GM21529 (cell line): ENCODE measurements at regions not wholly inside any gene's neighbourhood (a gene's known extent, or its start where the extent isn't known, plus 50 kb on each side); places are given as distances from the start of the nearest gene placed in this dataset.
"Not testable (repeated sequence)": the region's sequence is repeated elsewhere in the genome, so short reads cannot be mapped to it uniquely, and the experiment has no call there.

Experiments
- ATAC-seq: cut with Tn5 transposase; IDR thresholded peaks from one replicate; pipeline ENCODE4 v1.9.1; 2021; ENCODE audit not compliant: unreplicated experiment

DNA sequence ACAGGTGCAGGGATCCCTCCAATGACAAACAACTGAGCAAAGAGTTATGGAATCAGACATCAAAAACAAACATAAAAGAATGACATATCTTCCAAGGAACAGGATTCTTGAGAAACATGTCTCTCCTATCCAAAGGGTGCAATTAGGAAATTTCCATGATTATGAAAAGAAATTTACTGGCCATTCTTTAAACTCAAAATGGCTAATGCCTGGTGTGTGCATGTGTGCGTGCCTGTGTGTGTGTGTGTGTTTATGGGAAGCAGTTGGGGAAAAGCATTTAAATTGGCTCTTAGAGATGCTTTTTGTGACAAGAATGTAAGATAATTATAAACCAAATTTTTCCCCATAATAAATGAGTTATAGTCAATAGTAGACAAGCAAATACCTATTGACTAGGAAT, 320.5 kb upstream of the THBS1 start:
- no peak for ATAC-seq

DNA sequence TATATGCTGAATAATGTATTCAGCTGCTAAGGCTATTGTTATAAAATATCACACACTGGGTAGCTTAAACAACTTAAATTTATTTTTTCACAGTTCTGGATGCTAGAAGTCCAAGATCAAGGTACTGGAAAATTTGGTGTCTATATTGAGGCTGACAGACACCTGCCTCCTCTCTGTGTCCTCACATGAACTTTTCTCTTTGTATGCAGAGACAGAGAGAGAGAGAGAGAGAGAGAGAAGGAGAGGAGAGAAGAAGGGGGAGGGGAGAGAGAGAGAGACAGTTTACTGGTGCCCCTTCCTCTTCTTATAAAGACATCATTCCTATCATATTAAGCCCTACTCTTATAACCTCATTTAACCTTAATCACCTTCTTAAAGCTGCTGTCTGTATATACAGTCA, 320.1 kb upstream of the THBS1 start:
- ATAC-seq: no peak

DNA sequence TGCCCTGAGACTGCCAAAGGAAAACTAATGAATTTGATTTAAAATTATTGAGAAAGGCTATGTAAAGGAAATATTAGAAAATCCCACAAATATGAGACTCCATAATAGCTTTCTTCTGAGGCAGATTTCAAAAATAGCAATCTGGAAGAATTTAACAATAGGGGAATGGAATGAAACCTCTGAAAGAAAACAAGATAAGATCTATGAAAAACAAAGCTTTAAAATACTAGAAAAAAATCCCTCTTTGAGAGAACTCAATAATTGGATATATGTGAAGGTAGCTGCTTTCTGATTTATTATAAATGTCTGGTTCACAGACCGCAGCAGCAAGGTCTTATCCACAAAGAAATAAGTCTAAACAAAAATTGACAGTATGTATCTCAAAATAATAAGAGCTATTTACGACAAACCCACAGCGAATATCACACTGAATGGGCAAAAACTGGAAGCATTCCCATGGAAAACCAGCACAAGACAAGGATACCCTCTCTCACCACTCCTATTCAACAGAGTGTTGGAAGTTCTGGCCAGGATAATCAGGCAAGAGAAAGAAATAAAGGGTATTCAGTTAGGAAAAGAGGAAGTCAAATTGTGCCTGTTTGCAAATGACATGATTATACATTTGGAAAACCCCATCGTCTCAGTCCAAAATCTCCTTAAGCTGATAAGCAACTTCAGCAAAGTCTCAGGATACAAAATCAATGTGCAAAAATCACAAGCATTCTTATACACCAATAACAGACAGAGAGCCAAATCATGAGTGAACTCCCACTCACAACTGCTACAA, 319.3 kb upstream of the THBS1 start:
- not testable (repeated sequence) for ATAC-seq

DNA sequence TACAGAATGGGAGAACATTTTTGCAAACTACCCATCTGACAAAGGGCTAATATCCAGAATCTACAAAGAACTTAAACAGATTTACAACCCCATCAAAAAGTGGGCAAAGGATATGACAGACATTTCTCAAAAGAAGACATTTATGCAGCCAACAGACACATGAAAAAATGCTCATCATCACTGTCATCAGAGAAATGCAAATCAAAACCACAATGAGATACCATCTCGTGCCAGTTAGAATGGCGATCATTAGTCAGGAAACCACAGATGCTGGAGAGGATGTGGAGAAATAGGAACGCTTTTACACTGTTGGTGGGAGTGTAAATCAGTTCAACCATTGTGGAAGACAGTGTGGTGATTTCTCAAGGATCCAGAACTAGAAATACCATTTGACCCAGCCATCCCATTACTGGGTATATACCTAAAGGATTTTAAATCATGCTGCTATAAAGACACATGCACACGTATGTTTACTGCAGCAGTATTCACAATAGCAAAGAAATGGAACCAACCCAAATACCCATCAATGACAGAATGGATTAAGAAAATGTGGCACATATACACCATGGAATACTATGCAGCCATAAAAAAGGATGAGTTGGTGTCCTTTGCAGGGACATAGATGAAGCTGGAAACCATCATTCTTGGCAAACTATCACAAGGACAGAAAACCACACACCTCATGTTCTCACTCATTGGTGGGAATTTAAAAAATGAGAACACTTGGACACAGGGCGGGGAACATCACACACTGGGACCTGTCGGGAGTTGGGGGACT, 317.7 kb upstream of the THBS1 start:
- ATAC-seq: not testable (repeated sequence)

- ATAC-seq: no peak
These were observed 315.6 kb upstream of the THBS1 start for GRCh38 chr15:39265261-39265660.

DNA sequence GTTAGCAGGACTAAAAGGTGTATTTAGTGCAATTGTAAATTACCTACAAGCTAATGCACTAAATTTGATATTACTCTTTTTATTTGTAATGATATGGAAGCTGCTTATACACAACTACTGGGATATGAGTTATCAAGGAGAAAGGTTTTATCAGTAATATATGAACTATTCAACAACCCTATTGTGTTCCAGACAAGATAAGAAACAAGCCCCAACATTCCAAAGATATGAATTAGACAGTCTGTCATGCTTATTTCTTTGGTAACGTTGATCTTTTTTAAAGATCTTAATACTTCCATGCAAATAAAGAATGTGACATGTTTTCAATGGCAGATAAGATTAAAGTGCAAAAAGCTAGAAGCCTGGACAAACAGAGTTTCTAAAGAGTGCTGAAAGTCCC, 314.0 kb upstream of the THBS1 start:
- ATAC-seq: no peak

DNA sequence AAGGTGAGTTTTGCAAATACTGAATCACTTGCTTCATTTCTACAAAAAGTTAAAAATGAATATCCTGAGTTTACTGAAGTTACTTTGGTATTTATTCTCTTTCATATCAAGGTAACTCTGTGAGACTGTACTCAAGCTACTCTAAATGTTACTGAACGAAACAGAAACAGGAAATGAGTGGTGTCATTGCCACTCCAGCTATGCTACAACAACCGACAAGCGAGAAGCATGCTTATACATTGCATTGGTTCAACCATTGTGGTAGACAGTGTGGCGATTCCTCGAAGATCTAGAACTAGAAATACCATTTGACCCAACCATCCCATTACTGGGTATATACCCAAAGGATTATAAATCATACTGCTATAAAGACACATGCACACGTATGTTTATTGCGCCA, 313.2 kb upstream of the THBS1 start:
- no peak for ATAC-seq

DNA sequence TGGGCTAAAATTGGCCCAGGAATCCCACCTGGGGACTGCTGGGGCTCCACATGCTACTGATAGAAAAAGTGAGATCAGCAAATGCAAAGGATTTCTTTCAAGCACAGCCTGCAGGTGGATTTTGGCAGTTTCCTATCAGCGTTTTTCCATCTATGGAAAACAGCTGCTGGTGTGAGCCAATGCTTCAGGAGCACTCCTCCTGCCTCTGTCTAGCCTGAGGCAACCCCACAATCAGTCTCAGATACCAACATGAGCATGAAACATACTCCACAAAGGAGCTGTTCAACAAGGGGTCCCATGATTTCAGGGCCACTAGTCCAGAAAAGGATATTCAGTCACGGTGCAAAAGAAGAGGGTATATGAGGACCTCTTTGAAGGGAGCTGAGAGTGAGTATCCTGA, 311.5 kb upstream of the THBS1 start:
- no peak for ATAC-seq

DNA sequence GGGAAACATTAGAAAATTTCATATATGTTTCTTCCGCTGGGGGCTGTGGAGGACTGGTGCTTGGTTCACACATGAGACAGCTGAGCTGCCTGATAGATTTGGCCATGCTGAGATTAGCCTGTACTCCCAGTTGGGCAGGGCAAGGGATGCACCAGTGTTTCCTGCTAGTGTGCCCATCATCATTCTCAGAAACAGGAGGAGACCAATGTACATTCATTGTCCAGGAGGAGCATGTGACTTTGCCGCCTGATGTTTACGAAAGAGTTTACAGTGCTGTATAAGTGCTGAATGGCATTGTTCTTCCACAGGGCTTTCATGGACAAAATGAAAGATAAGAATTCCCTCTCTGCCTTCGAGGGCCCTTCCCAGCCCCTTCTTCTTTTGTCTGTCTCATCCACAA, 311.1 kb upstream of the THBS1 start:
- ATAC-seq: no peak

- no peak for ATAC-seq
These were observed 310.5 kb upstream of the THBS1 start for GRCh38 chr15:39270221-39270855.

GRCh38 chr15:39270934-39271333, 309.9 kb upstream of the THBS1 start:
- no peak for ATAC-seq

DNA sequence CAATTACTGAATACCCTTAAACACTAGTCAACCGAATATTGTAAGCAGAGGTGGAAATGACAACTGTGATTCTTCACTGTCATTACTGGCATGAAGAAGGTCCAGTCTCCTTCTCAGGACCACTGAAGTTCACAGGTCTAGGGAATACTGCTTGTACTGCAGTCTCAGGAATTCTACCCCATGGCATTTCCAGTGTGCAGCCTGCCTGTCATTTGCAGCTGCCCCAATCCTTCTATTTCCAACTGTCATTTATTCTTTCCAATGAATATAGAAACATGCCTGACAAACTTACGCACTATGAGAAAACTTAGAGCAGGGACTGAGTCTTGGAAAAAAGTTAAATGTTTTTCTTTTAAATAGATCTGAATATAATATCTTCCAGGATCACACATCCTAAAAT, 308.0 kb upstream of the THBS1 start:
- no peak for ATAC-seq

DNA sequence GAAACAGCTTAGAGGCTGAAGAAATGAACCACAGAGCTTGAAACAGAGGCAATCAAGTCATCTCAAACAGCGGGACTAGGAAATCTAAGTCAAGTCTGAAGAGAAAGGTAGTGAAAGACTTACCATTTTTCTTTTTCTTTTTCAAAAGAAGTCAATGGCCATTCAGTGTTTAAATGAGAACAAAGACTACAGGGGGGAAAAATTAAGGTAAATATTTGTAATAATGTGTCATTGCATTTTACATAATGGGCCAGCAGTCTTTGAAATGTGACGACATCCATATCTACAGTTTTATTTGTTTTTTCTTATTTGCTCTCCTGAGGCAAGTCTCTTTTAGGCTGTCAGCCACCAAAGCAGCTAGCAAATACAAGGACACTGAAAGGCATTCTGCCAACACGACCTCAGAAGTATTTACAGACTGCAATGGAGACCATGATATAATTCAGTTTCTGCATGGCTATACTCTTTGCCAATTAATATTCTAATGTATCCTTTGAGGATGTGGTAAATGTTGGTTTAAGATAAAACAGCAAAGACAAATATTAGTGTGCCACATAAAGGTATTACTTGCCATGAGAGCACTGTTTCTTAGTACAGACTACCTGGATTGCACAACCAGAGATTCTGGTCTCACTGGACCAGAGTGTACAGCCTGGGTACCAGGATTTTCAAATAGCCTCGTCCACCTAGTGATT, 307.0 kb upstream of the THBS1 start:
- no peak for ATAC-seq

DNA sequence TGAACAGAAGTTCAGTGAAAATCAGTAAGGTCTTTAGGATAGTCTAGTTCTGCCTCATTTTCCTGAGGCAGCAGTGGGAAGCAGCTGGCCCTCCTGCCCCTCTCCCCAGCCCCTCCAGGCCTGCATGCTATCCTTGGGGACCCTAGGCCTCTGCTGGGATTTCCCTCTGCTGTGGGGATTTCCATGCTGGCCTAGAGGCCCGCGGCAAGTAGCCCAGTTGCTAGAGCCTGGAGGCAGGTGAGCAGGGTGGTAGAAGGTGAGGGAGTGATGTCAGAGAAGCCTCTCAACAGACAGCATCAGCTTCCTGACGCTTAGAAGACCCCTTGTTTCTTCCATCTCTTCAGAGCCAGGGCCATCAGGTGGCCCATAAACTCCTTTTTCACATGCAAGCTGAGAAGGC, 305.8 kb upstream of the THBS1 start:
- ATAC-seq: no peak

DNA sequence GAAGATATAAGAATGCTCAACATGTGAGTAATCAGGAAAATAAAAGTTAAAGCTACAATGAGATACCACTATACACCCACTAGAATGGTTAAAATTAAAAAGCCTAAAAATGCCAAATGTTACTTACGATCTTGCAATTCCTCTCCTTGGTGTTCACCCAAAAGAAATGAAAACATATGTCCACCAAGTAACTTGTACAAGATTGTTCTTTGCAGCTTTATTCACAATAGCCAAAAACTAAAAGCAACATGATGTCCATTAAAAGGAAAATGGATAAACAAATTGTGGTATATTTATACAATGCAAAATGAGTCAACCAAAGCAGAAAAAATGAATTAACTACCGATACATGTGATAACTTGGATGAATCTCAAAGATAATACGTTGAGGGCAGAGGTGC, 301.6 kb upstream of the THBS1 start:
- no peak for ATAC-seq

DNA sequence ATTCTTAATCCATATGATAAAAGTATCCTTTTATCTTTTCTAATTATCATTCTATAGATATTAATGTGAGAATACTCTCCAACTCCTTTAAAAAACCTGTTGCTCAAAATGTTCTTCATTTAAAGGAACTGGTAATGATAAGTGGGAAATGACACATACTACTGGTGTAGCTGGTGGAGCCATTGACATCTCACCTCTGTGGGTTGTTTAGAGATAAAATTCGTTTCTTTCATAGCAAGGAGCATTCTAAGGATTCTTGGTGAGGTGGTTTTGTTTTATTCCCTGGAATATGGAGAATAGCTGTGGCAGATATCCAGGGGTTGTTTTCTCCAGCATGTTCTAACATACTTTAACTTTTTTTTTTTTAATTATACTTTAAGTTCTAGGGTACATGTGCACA, 299.8 kb upstream of the THBS1 start:
- no peak for ATAC-seq

DNA sequence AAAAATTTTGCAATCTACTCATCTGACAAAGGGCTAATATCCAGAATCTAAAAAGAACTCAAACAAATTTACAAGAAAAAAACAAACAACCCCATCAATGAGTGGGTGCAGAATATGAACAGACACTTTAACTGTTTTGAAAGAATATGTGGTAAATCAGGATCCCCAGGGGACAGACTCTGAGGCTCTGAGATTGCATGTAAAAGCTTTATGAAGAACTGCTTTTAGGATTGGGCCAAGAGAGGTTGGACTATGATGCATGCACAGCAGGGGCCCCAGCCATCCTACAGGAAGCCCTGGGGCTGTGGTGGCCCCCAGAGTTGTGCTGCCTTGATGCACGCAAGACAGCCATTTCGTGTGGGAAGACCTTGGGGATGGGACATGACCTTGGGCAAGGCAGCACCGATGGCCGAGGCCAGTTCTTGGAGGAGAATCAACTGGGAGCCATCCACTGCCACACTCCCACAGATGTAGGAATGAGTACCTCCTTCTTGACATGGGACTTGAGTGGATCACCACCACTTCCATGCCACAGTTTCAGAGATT, 298.1 kb upstream of the THBS1 start:
- ATAC-seq: no peak

DNA sequence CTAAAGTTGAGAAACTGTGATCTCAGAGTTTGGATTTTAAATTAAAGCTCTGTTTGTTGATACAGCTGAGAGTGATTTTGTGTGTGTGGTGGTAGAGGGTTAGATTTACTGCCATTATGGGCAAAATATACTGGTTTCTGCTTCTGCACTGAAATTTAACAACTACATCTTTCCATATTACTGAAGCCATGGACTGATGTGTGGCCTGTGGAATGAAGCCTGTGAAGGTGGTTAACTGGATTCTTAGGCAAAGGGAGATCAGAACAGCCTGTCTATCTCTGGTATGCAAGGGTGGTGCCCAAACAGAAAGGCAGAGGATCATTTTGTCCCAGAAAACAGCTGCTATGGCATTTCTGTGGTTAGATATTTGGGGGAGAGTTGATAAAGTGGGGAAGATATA, 297.3 kb upstream of the THBS1 start:
- ATAC-seq: no peak

- ATAC-seq: no peak
These were observed 295.8 kb upstream of the THBS1 start for GRCh38 chr15:39285071-39285470.

GRCh38 chr15:39285663-39286062, 295.2 kb upstream of the THBS1 start:
- no peak for ATAC-seq

GRCh38 chr15:39286706-39287105, 294.2 kb upstream of the THBS1 start:
- no peak for ATAC-seq
